GM21360 (cell line): ENCODE measurements at regions not wholly inside any gene's neighbourhood (a gene's known extent, or its start where the extent isn't known, plus 50 kb on each side); places are given as distances from the start of the nearest gene placed in this dataset.
A peak's percentile ranks its signal among the peaks of the same experiment; 100 is the strongest.
"Not testable (repeated sequence)": the region's sequence is repeated elsewhere in the genome, so short reads cannot be mapped to it uniquely, and the experiment has no call there.

Experiments
- ATAC-seq: cut with Tn5 transposase; IDR thresholded peaks from one replicate; pipeline ENCODE4 v1.9.1; 2021; ENCODE audit warnings: mild to moderate bottlenecking, moderate library complexity; ENCODE audit not compliant: unreplicated experiment

DNA sequence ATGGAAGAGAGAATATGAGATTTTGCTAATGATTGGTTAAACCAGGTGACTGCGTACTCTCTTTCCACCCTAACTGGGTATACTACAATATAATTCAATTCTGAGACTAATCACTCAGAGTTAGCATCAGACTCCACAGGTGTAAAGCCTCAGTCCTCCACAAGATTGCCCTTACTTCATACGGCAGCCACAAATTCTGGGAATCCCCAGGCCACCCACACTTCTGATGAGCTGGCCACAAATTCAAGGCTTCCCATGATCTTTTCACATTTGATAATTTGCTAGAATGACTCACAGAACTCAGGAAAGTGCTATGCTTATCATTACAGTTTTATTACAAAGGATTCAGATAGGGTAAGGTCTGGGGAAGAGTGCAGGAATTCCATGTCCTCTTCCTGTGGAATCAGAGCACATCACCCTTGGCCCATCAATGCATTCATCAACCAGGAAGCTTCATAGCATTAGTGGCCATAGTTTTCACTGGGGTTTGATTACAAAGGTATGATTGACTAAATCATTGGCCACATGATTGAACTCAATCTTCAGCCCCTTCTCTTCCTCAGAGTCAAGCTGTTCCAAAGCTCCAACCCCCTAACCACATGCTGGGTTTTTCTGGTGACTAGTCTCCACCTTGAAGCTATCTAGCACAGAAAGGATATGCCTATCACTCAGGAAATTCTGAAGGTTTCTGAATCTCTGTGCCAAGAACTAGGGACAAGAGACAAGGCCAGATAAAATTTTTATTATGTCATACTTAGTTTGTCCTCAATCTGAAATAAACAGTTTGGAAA, 131.7 kb downstream of the HHIPL2 start:
- no peak for ATAC-seq

GRCh38 chr1:222415441-222415840, 132.5 kb downstream of the HHIPL2 start:
- no peak for ATAC-seq

DNA sequence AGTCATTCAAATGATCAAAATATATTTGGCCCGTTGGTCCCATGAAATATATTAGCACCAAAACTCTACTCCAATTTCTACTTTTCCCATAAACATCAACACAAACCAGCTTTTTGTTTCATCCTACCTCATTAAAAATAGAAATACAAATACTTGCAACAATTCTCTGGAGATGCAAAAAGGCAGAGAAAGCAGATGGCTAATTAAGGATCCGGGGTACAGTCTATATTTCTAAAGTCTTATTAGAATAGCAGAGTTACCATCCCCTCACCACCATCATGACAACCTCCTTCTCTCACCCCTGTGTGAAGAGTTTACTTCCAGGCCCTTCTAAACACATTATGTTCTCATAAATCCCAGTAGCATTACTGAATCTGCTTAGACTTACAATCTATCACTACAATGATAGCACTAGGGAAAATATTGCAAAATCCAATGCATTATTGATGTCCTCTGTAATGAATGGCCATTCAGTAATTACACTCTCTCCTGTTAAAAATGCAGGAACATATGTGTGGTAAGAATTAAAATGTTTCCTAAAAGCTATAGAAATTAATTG, 133.8 kb downstream of the HHIPL2 start:
- ATAC-seq, result no peak

- no peak for ATAC-seq
These were observed 134.5 kb downstream of the HHIPL2 start for GRCh38 chr1:222413436-222413835.

DNA sequence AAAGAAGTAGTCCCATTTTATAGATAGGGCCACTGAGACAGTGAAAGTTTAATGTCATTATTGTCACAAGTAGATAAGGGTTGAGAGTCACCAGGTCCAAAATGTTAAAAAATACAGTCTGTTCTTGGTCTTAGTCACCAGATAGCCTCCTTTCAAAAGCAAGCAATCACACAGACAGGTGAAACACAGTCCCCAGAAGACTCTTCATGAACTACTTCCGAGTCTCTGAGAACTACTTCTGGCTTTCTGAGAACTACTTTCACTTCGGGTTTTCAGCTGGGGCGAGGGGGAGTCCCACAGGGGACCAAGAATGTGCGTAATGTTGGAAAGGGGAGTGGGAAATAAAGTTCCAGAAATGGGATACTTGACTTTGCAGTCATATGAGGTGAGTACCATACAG, 143.2 kb downstream of the HHIPL2 start:
- peak; percentile 100 for ATAC-seq

DNA sequence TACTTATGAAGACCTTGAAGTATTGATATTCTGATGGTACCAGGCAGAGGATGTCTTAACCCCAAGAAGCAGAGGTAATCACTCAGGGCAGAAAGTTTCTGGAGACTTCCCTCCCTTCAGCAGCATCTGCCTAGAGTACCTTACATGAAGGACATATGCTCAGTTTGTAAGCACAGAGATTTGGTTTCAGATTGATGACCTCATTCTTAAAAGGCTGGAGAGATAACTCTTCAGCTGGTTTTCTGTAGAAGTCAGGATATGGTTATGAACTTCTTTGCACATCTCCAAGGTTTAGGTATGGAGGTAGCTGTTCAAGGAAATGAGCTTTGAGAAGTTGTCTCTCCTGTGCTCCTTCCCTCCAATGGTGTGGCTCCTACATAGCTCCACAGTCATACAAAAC, 148.7 kb downstream of the HHIPL2 start:
- no peak for ATAC-seq

GRCh38 chr1:222394224-222394623, 153.7 kb downstream of the HHIPL2 start:
- ATAC-seq, result no peak

GRCh38 chr1:222392556-222392955, 155.3 kb downstream of the HHIPL2 start:
- ATAC-seq, result no peak

DNA sequence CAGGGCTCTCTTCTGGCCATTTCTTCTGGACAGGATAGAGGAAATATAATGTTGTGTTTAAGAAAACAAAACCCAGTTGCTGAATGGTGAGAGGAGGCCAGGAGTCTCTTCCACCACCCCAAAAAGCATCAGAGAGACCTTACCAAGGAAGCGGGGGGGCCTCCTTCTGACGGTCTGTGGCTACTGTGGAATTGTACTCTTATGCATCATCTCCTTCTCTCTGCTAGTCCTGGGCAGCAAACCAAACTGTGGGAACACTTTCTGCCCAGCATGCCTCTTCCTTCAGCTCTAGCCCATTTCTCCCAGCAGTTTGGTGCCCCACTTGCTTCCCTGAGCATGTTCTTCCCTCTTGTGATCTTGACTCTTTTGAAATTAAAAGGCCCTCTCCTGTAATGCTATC, 157.7 kb downstream of the HHIPL2 start:
- no peak for ATAC-seq

- no peak for ATAC-seq
These were observed 160.7 kb downstream of the HHIPL2 start for GRCh38 chr1:222387007-222387814.

DNA sequence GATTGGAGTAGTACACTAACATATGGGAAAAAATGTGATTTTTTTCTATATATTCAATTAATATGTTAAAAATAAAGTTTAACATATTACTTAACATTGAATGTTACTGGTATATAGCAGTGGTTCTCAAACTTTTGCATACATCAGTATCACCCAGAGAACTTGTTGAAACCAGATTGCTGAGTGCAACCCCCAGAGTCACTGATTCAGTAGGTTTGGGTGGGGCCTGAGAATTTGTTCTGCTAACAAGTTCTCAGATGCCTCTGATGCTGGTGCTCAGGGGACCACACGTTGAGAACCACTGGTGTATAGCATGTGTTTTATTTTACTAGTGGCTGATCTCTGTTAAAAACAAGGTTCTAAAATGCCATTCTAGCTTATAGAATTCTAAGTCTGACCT, 161.9 kb downstream of the HHIPL2 start:
- no peak for ATAC-seq

DNA sequence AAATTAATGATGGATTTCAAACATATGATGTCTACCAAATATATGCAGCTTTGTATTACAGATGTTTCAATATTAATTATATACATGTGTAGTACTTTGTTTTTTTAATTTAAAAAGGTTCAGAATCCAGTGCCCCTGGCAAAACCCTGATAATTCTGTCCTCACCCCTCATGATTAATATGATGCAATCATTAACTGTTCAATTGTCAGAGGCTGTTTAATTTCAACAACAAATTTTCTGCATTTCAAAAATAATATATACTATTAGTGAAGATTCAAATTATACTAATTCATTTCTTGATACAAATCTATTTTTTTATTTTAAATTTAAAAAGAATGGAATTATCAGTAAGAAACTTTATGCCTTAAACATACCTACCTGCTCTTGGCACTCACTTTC, 162.6 kb downstream of the HHIPL2 start:
- no peak for ATAC-seq

DNA sequence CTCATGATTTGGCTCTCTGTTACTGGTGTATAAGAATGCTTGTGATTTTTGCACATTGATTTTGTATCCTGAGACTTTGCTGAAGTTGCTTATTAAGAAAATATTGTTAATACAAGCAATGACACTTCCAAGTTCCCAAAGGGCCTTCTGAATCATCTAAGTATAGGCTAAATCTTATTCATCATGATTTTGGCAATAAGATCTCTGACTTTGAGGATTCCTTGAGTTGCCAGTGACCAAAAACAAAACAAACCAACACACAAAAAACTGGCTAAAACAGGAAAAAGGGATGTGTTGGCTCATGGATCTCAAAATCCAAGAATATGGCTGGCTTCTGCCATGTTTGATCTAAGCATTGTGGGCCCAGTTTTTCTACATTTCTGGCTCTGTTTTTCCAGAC, 163.4 kb downstream of the HHIPL2 start:
- no peak for ATAC-seq

DNA sequence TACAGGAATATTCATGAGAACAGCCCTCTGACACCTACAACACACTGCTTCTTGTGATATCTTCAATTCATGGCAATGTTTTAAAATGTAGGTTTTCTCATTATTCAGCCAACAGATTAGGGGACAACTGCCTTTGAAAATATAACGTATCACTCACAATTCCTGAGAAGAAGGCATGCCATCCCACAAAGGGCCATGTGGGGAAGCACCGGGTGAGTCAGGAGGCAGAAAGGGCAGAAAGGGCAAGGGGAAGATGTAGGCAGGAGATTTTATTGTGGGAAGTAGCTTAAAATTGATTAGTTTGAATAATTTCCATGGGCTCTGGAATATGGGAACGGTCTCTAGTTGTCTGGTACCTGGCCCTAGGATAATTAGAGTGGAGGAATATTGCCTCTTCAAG, 165.7 kb downstream of the HHIPL2 start:
- no peak for ATAC-seq

DNA sequence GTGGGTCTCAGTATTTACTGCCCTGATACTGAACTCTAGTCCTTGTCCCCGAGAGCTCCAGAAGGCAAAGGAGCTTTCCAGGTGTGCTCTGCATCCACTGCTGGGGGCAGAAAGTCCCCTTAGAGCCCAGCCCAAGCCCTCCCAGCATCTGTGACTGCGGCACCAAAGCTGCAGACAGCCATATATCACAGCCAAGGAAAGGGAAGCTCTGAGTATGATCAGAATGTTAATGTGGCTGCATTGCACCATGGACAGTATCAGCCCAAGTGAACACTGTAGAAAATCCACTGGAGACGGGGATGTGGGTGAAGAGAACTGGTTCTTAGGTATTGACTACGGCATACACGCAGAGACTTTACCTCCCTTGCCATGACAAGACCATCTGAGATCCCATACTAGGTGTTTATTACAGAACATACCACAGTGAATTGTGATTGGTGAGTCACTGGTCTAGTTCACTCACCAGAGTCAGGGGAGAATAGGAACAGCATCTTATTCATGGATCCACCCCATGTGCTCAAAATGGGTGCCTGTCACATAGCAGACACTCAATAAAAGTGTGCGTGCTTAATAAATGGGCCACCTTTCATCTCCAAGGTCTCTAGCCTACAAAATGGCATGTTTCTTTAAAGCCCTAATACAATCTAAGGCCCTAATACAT, 170.3 kb downstream of the HHIPL2 start:
- no peak for ATAC-seq

GRCh38 chr1:222376791-222377190, 171.1 kb downstream of the HHIPL2 start:
- ATAC-seq, result not testable (repeated sequence)

- no peak for ATAC-seq
These were observed 172.2 kb downstream of the HHIPL2 start for GRCh38 chr1:222375701-222376100.

DNA sequence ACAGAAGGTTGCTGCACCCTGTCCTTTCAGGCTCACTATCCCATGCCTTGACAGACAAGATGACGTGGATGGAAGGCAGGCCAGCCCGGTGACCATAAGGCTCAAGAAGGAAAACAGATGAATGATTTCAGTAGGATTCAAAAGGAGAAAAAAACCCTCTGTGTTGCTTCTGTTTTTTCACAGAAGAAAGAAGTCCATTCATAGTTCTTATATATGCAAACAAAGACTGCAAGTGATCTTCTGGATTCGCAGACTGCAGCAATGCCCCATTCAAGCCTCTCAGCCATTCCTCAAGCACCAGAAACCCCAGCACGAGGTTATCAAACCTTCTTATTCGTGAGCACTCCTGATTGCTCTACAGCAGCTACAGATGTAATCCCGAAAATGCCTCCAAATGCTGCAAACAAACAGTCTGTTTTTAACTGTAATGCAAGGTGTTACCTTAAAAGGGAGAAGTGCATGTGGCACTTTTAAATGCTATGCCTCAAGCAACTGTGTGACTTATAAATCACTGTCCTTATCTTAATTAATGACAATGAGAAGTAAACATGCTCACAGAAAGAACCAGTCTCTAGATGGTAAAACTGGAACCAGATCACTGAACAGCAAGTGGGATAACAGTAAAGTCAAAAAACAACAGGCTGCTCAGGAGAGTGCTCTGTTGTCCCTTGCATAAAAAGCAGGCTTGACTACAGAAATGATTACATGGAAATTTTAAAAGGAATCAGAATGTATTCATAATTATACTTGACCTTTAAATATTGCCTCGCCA, 173.9 kb downstream of the HHIPL2 start:
- ATAC-seq, result no peak

DNA sequence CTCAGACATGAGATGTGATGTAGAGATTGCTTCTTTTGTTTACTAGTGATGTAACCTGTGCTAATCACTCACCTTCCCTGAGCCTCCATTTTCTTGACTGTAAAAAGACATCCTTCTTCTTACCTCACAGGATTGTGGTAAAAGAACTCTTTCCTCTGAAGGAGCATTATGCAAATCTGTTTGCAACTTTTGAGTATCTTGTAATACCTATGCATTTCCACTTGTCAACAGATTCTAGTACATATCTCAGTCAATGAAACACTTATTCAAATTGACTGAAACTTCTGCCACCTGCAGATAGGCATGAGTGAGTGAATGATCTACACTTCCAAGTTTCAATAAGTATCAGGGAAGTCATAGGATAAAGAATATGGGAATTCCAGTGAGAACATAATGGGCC, 174.7 kb downstream of the HHIPL2 start:
- ATAC-seq, result no peak

GRCh38 chr1:222372221-222372620, 175.7 kb downstream of the HHIPL2 start:
- no peak for ATAC-seq
